ENCODE measurements at regions not wholly inside any gene's neighbourhood (a gene's known extent, or its start where the extent isn't known, plus 50 kb on each side); places are given as distances from the start of the nearest gene placed in this dataset.
"Not testable (repeated sequence)": the region's sequence is repeated elsewhere in the genome, so short reads cannot be mapped to it uniquely, and the experiment has no call there.

DNA sequence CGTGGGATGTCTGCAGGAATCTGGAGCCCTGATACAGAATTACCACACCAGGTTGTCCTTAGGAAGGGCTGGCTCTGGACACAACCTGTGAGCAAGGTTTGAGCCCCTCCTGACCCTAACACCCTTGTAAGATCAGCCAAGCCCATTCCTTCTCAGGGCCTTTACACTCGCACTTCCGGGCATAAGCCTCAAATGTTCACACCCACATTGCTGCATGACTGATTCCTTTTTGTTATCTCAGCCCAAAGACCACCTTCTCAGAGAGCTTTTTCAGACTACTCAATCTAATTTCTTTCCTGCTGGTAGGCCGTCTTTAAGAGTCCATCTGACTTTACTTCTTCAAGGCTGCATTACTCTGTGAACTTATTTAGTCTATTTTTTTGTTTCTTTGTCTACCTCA, 464.0 kb upstream of the SPRED2 start:
- TF ChIP-seq, protein P1, sequence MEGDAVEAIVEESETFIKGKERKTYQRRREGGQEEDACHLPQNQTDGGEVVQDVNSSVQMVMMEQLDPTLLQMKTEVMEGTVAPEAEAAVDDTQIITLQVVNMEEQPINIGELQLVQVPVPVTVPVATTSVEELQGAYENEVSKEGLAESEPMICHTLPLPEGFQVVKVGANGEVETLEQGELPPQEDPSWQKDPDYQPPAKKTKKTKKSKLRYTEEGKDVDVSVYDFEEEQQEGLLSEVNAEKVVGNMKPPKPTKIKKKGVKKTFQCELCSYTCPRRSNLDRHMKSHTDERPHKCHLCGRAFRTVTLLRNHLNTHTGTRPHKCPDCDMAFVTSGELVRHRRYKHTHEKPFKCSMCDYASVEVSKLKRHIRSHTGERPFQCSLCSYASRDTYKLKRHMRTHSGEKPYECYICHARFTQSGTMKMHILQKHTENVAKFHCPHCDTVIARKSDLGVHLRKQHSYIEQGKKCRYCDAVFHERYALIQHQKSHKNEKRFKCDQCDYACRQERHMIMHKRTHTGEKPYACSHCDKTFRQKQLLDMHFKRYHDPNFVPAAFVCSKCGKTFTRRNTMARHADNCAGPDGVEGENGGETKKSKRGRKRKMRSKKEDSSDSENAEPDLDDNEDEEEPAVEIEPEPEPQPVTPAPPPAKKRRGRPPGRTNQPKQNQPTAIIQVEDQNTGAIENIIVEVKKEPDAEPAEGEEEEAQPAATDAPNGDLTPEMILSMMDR (IDR thresholded peaks at IDR 0.05; ENCODE audit: extremely low read depth, low read depth, low read length): no peak
- no peak overlapping the region for H3K27ac ChIP-seq (ENCODE audit: low read depth, low read length)
- H2AFZ ChIP-seq (ENCODE audit: low read length): no peak overlapping the region
- H3K4me2 ChIP-seq (ENCODE audit: insufficient read depth, low read length): no peak overlapping the region
- no peaks in the 10 kb centered on the region for H3K27me3 ChIP-seq (ENCODE audit: insufficient read depth, low read length)
- H3K9me3 ChIP-seq (ENCODE audit: low read depth, low read length): no peaks in the 10 kb centered on the region
- DNase-seq (ENCODE audit: insufficient read length, low spot score, missing footprints): no peak
- H3K79me2 ChIP-seq (ENCODE audit: insufficient read depth, low read length): no peaks in the 10 kb centered on the region
- no peaks in the 10 kb centered on the region for H3K4me1 ChIP-seq (ENCODE audit: insufficient read depth, low read length)
- H3K36me3 ChIP-seq (ENCODE audit: insufficient read depth, low read length): no peaks in the 10 kb centered on the region
- no peak overlapping the region for H3K4me3 ChIP-seq (ENCODE audit: insufficient read depth, low read length)
- no peaks in the 10 kb centered on the region for H4K20me1 ChIP-seq (ENCODE audit: insufficient read depth, low read length)

DNA sequence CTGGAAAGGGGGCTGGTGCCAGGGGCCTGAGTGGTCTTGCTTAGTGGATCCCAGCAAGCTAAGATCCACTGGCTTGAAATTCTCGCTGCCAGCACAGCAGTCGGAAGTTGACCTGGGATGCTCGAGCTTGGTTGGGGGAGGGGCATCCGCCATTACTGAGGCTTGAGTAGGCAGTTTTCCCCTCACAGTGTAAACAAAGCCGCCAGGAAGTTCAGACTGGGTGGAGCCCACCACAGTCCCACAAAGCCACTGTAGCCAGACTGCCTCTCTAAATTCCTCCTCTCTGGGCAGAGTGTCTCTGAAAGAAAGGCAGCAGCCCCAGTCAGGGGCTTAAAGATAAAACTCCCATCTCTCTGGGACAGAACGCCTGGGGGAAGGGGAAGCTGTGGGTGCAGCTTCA, 457.7 kb upstream of the SPRED2 start:
- not testable (repeated sequence) for H3K4me3 ChIP-seq (ENCODE audit: insufficient read depth, low read length); H3K36me3 ChIP-seq (ENCODE audit: insufficient read depth, low read length); H2AFZ ChIP-seq (ENCODE audit: low read length); H3K27me3 ChIP-seq (ENCODE audit: insufficient read depth, low read length); DNase-seq (ENCODE audit: insufficient read length, low spot score, missing footprints); H3K9me3 ChIP-seq (ENCODE audit: low read depth, low read length); H3K79me2 ChIP-seq (ENCODE audit: insufficient read depth, low read length); H3K4me2 ChIP-seq (ENCODE audit: insufficient read depth, low read length); H3K4me1 ChIP-seq (ENCODE audit: insufficient read depth, low read length); H3K27ac ChIP-seq (ENCODE audit: low read depth, low read length); H4K20me1 ChIP-seq (ENCODE audit: insufficient read depth, low read length)

DNA sequence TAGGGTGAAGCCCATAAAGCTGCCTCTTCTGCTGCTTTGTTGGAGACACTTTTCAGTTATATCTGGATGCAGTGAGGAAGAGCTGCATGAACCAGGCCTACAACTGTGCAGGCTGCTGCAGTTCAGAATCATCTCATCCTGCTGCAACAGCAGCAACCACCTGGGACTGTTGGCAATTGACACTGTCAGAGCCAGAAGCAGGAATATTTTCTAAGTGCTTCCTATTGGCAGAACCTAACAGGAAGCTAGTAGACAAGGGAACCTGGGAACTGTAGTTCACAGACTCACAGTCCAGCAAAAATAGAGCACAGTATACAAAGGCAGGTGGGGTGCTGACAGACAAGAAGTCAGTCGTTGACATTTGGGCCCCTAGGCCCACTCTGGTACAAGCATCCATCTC, 452.9 kb upstream of the SPRED2 start:
- H3K9me3 ChIP-seq (ENCODE audit: low read depth, low read length): no peaks in the 10 kb centered on the region
- no peak overlapping the region for H3K4me2 ChIP-seq (ENCODE audit: insufficient read depth, low read length)
- H3K27ac ChIP-seq (ENCODE audit: low read depth, low read length): no peak overlapping the region
- no peaks in the 10 kb centered on the region for H3K79me2 ChIP-seq (ENCODE audit: insufficient read depth, low read length)
- H3K4me1 ChIP-seq (ENCODE audit: insufficient read depth, low read length): no peaks in the 10 kb centered on the region
- H3K4me3 ChIP-seq (ENCODE audit: insufficient read depth, low read length): no peak overlapping the region
- H4K20me1 ChIP-seq (ENCODE audit: insufficient read depth, low read length): no peaks in the 10 kb centered on the region
- TF ChIP-seq, protein P1 (IDR thresholded peaks at IDR 0.05; ENCODE audit: extremely low read depth, low read depth, low read length): no peak
- no peaks in the 10 kb centered on the region for H3K27me3 ChIP-seq (ENCODE audit: insufficient read depth, low read length)
- no peaks in the 10 kb centered on the region for H3K36me3 ChIP-seq (ENCODE audit: insufficient read depth, low read length)
- H2AFZ ChIP-seq (ENCODE audit: low read length): no peak overlapping the region
- DNase-seq (ENCODE audit: insufficient read length, low spot score, missing footprints): peak; percentile 29

DNA sequence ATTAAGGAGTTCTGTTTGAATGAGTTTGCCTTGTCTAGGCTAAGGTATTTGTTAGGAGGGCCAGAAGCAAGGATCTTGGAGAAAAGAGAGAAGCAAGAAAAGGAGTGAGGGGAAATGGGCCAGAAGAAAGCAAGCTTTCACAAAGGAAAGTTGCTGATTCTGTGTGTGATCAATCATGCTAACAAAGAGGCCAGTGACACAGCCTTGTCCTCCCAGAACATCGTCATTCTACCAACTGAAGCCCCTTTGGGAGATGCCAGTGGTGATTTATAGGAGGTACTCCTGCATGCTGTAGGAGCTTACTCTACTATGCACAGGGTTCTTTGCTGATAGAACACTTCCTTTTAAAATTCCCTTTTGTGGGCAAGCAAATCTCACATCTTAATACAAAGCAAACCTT, 449.2 kb upstream of the SPRED2 start:
- no peaks in the 10 kb centered on the region for H3K79me2 ChIP-seq (ENCODE audit: insufficient read depth, low read length)
- no peak for DNase-seq (ENCODE audit: insufficient read length, low spot score, missing footprints)
- no peak overlapping the region for H3K4me3 ChIP-seq (ENCODE audit: insufficient read depth, low read length)
- no peaks in the 10 kb centered on the region for H3K27me3 ChIP-seq (ENCODE audit: insufficient read depth, low read length)
- H3K4me2 ChIP-seq (ENCODE audit: insufficient read depth, low read length): no peak overlapping the region
- H2AFZ ChIP-seq (ENCODE audit: low read length): no peak overlapping the region
- no peaks in the 10 kb centered on the region for H3K4me1 ChIP-seq (ENCODE audit: insufficient read depth, low read length)
- no peaks in the 10 kb centered on the region for H3K9me3 ChIP-seq (ENCODE audit: low read depth, low read length)
- no peaks in the 10 kb centered on the region for H4K20me1 ChIP-seq (ENCODE audit: insufficient read depth, low read length)
- H3K36me3 ChIP-seq (ENCODE audit: insufficient read depth, low read length): no peaks in the 10 kb centered on the region
- no peak overlapping the region for H3K27ac ChIP-seq (ENCODE audit: low read depth, low read length)
- TF ChIP-seq, protein P1 (IDR thresholded peaks at IDR 0.05; ENCODE audit: extremely low read depth, low read depth, low read length): no peak

DNA sequence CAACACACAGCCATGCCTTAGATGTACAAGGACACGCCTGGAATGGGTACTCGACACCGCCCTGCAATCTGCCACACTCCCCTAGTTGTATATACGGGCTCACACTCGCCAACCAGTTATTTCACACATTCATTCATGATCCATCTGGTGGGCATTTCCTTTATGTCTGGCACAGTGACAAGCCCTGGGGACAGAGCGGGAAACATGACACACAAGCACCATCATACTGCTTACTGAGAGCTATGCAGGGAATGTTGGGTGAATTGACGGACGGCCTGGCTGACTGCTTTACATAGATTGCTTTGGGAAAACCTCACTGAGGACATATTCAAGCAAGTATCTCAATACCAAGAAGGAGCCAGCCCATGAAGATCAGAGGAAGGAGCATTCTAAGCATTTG, 448.0 kb upstream of the SPRED2 start:
- Histone ChIP-seq H3K4me3 (ENCODE audit: insufficient read depth, low read length) (no peak overlapping the region), H4K20me1 (ENCODE audit: insufficient read depth, low read length) (no peaks in the 10 kb centered on the region), H3K36me3 (ENCODE audit: insufficient read depth, low read length) (no peaks in the 10 kb centered on the region), H3K27ac (ENCODE audit: low read depth, low read length) (no peak overlapping the region), H3K4me1 (ENCODE audit: insufficient read depth, low read length) (no peaks in the 10 kb centered on the region), H3K9me3 (ENCODE audit: low read depth, low read length) (no peaks in the 10 kb centered on the region), H2AFZ (ENCODE audit: low read length) (no peak overlapping the region), H3K27me3 (ENCODE audit: insufficient read depth, low read length) (no peaks in the 10 kb centered on the region), H3K79me2 (ENCODE audit: insufficient read depth, low read length) (no peaks in the 10 kb centered on the region), H3K4me2 (ENCODE audit: insufficient read depth, low read length) (no peak overlapping the region)
- DNase-seq (ENCODE audit: insufficient read length, low spot score, missing footprints): no peak
- TF ChIP-seq, protein P1 (IDR thresholded peaks at IDR 0.05; ENCODE audit: extremely low read depth, low read depth, low read length): no peak
